GM18907 (cell line): ENCODE measurements at regions not wholly inside any gene's neighbourhood (a gene's known extent, or its start where the extent isn't known, plus 50 kb on each side); places are given as distances from the start of the nearest gene placed in this dataset.

Experiments used
- ATAC-seq: cut with Tn5 transposase; IDR thresholded peaks from one replicate; pipeline ENCODE4 v1.9.1; 2021; ENCODE audit warnings: mild to moderate bottlenecking, moderate library complexity; ENCODE audit not compliant: unreplicated experiment

GRCh38 chr6:23957017-23957416, 169.0 kb upstream of the NRSN1 start:
- no peak for ATAC-seq

GRCh38 chr6:23964865-23965264, 161.2 kb upstream of the NRSN1 start:
- ATAC-seq: no peak

GRCh38 chr6:23969344-23969743, 156.7 kb upstream of the NRSN1 start:
- no peak for ATAC-seq

GRCh38 chr6:23977706-23978105, 148.3 kb upstream of the NRSN1 start:
- no peak for ATAC-seq

- ATAC-seq: no peak
Measured at GRCh38 chr6:23980965-23981364, 145.1 kb upstream of the NRSN1 start.

GRCh38 chr6:23981923-23982322, 144.1 kb upstream of the NRSN1 start:
- ATAC-seq: no peak

- ATAC-seq: no peak
Measured at GRCh38 chr6:23983735-23984134, 142.3 kb upstream of the NRSN1 start.

- ATAC-seq: no peak
Measured at GRCh38 chr6:23985015-23985414, 141.0 kb upstream of the NRSN1 start.

- no peak for ATAC-seq
Measured at GRCh38 chr6:23989885-23990533, 136.0 kb upstream of the NRSN1 start.

- ATAC-seq: no peak
Measured at GRCh38 chr6:23994013-23994412, 132.0 kb upstream of the NRSN1 start.

- no peak for ATAC-seq
Measured at GRCh38 chr6:24004062-24004461, 122.0 kb upstream of the NRSN1 start.

GRCh38 chr6:24004659-24005058, 121.4 kb upstream of the NRSN1 start:
- ATAC-seq: no peak

GRCh38 chr6:24006254-24006653, 119.8 kb upstream of the NRSN1 start:
- no peak for ATAC-seq

GRCh38 chr6:24009319-24009718, 116.7 kb upstream of the NRSN1 start:
- ATAC-seq: no peak

GRCh38 chr6:24010133-24010532, 115.9 kb upstream of the NRSN1 start:
- no peak for ATAC-seq

- no peak for ATAC-seq
Measured at GRCh38 chr6:24016286-24016685, 109.7 kb upstream of the NRSN1 start.

GRCh38 chr6:24016857-24017256, 109.2 kb upstream of the NRSN1 start:
- no peak for ATAC-seq

GRCh38 chr6:24019393-24019792, 106.6 kb upstream of the NRSN1 start:
- ATAC-seq: no peak

- ATAC-seq: no peak
Measured at GRCh38 chr6:24019830-24020229, 106.2 kb upstream of the NRSN1 start.

- ATAC-seq: no peak
Measured at GRCh38 chr6:24026050-24026449, 100.0 kb upstream of the NRSN1 start.

- ATAC-seq: no peak
Measured at GRCh38 chr6:24031496-24031895, 94.5 kb upstream of the NRSN1 start.

GRCh38 chr6:24032896-24033688, 92.9 kb upstream of the NRSN1 start:
- no peak for ATAC-seq

- no peak for ATAC-seq
Measured at GRCh38 chr6:24043848-24044247, 82.2 kb upstream of the NRSN1 start.
